Sigmoid colon (tissue), 4 donors: ENCODE measurements at regions not wholly inside any gene's neighbourhood (a gene's known extent, or its start where the extent isn't known, plus 50 kb on each side); places are given as distances from the start of the nearest gene placed in this dataset.

Source experiments
- CTCF ChIP-seq, 4 experiments: fragments of 450-650 bp in 3 of 4; fragments of 200-600 bp in 1 of 4; IDR thresholded peaks; one replicate each; pipeline ENCODE4 v1.5.1; 2016 to 2019; ENCODE audit warnings: antibody characterized with exemption in 4 of 4, mild to moderate bottlenecking in 3 of 4, moderate library complexity in 2 of 4
- EP300 ChIP-seq, 4 donors: sonication (generic); formaldehyde crosslinking; IDR thresholded peaks; one replicate each; pipeline ENCODE4 v1.6.1; 2017; ENCODE audit warnings: antibody characterized with exemption in 4 of 4

GRCh38 chr16:86637744-86638143 lies 59.4 kb downstream of the FOXL1 start:
- no peak for TF ChIP-seq EP300 (IDR thresholded peaks at IDR 0.05)
- no peak for TF ChIP-seq CTCF (IDR thresholded peaks at IDR 0.05)
